Stimulated activated CD4-positive, alpha-beta T cell treated with anti-CD3 and anti-CD28 coated beads, Interleukin-4, amount 100 ng/mL, for 4 hours (primary cell): ENCODE measurements at regions not wholly inside any gene's neighbourhood (a gene's known extent, or its start where the extent isn't known, plus 50 kb on each side); places are given as distances from the start of the nearest gene placed in this dataset.
"Not testable (repeated sequence)": the region's sequence is repeated elsewhere in the genome, so short reads cannot be mapped to it uniquely, and the experiment has no call there.

Experiments
- DNase-seq, 2 experiments: peaks; one replicate each; pipeline ENCODE4 v3.0.0-alpha.2; 2020

DNA sequence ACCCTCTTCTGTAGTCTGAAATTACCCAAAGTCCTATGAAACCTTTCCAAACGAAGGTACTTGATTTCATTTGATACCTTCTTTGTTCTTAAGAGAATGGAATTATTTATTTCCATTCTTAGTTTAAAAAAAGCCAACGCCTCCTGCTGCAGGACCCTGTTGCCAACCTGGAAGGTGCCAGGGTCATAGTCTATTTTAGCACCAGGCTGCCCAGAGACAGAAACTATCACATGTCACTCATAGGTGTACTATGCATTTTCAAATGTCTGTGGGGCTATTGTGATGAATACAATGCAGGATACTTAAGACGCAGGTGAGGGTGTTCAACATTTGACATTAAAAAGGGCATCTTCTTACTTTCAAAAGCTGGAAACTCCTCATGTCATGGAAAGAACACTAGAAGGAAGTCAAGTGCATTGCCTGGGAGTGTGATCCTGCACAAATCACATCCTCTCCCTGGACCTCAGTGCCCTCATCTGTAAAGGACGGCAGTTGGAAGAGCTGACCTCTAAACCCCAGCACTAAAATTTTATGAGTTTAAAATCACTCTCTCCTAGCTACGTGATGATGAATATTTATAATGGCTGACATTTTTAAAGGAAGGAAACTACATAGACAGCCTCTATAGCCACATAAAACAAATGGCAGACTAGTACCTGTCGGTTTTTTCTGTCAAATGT, 107.3 kb upstream of the SYT6 start:
- DNase-seq = no peak

DNA sequence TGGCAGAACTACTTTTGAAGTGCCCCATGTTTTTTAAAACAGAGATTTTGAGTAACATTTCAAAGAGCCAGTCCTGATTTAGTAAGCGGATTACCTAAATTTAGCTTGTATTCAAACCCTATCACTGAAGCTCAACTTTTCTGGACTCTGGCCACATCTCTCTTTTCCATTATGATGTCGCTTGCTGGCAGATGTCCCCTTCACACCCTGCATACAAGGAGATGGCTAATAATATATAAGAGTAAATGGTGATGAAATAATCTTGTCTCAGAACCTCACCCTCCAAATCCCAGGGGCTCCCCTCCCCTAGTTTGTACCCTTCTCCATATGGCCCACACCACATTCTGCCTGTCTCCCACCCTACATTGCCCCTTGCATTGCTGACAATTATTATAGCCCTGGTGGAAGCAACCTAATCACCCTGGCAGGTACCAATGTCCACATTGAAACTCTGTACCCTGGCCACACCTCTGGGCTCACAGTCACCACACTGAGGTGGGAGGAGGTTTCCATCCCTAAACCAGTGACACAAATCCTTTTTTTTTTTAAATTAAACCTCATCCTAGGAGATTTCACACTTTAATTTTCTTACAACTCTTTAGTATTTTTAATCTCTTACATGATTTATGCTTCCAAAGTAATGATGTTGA, 106.0 kb upstream of the SYT6 start:
- no peak for DNase-seq

DNA sequence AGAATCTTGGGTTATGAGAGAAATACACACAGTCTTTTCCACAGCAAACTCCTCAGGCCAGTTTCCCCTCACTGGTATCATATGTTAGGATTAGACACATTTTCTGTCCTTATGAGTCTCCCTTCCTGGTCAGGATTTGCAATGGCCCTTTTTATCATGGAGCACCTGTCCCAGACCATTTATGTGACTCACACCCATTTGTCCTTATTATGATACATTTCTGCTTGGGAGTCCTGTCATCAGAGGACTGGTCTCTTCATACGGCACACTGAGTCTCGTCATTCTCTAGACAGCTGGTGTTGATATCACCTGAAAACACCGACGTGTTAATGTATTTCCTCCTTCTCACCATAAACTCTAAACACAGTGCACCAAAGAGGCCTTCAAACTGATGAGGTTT, 105.0 kb upstream of the SYT6 start:
- no peak for DNase-seq

DNA sequence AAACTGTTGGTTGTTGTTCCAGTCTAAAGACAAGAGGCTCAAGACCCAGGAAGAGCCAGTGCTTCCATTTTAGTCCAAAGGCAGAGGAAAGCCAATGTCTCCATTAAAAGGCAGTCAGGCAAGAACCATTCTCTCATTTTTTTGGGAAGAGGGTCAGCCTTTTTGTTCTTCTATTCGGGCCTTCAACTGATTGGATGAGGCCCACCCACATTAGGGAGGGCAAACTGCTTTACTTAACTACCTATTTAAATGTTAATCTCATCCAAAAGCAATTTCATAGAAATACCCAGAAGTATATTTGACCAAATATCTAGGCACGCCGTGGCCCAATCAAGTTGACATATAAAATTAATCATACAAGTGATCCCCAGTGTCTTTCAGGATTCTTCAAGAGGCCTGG, 104.4 kb upstream of the SYT6 start:
- no peak for DNase-seq

DNA sequence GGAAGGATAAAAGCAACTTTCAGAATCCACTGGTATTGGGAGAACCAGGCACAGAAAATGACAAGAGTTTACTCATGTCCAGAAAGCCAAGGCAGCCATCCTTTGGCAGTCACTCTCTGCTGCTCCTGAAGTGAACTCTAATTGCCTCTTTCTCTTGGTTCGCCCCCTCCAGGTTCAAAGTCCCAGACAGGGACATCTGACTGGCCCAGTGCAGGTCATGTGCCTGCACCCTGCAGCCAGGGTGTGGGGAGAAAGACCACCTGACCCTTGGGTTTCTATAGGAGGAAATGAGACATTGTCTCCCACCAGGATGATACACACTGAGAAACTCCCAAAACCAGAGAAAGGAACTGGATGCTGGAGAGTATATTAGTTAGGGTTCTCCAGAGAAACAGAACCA, 103.9 kb upstream of the SYT6 start:
- DNase-seq = no peak

DNA sequence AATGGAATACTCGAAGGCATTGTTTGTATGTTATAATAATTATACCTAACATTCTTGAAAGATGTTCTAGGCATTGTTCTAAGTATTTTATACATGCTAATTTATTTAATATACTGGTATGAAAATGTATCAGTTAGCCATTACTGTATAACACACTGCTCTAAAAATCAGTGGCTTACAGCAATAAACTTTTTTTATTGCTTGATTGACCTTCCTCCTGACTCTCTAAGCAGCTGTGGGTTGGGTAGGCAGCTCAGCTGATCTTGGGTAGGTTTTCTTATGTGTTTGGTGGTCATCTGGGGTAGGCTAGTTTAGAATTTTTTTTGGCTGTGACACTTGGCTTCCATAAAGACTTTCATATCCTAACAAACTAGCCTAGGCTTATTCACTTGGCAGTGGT, 100.2 kb upstream of the SYT6 start:
- no peak for DNase-seq

DNA sequence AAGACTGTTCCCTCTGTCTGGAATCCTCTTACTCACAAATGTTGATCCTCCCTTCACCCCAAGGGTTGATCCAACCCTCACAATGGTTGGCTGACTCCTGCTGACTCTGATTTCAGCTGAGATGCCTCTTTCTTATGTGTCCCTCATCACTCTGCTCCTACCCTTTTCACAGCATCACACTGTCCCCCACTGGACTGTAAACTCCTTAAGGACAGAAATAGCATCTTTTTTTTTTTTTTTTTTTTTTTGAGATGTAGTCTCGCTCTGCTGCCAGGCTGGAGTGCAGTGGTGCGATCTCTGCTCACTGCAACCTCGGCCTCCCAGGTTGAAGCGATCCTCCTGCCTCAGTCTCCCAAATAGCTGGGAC, 97.9 kb upstream of the SYT6 start:
- no peak for DNase-seq

DNA sequence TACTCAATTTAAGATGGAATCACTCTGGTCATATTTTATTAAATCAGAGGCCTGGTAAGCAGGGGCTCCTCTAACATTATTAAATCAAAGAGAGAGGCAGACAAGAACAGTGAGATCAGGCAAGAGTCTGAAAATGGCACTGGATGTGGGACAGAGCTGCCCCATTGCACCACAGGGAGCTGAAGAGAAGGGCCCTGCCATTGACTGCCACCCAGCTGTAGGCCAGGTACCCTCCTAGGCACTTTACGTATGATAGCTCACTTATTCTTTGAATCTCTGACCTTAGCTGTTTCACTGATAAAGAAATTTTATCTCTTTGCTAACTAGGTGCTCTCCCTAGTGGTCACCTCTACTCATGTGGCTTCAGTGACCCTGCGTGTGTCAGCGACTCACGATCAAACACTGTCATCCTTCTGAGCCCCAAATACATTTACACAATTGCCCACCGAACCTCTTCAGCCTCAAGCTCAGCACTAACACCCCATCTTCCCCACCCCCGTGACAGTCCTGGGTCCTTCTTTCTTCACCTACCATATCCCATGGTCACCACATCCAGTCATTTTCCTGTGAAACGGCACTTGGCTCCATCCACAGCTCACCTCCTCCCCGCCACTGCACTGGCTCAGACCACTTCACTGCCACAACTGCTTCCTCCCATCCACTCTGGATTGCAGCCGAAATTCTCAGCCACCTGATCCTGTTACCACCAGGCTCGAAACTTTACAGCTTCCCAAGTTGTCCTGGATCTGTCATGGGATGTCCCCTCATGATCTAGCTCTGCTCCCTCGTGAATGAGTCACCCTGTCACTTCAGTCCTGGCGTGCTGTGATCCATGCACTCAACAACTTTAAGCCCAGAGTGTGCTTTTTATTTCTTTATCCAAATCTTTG, 97.3 kb upstream of the SYT6 start:
- DNase-seq = no peak

DNA sequence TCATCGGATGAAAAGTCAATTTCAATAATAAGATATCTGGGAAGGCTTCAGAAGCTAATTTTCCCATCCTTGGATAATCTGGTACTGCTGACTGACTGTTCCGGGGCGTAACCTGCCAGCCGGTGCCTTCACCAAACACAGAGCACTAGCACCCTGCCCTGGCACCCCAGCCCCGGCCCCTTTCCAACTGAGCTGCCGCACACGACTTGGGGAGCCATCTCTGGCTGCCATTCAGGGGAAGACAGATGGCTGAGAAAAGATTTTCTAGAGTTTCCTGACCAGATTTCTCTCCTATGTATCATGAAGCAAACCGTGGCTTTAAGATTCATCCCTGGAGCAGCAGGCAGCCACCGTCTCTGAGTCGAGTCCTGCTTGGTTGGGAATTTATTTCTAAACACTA, 96.0 kb upstream of the SYT6 start:
- no peak for DNase-seq

DNA sequence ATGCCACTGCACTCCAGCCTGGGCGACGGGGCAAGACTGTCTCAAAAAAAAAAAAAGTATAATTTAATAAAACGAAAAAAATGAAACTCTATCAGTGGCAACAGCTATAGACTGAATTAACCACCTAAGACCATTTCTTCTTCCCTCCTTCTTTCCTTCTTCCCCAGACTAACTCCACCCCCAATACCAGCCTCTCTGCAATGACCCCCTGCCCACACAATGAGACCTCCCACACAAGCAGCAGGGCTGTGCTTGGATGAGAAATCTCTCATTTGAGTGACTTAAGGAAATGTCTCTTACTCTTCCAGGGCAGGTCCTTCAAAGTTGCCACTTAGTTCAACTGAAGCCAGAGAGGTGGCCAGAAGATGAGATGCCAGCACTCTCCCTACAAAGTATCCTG, 94.5 kb upstream of the SYT6 start:
- DNase-seq = no peak

DNA sequence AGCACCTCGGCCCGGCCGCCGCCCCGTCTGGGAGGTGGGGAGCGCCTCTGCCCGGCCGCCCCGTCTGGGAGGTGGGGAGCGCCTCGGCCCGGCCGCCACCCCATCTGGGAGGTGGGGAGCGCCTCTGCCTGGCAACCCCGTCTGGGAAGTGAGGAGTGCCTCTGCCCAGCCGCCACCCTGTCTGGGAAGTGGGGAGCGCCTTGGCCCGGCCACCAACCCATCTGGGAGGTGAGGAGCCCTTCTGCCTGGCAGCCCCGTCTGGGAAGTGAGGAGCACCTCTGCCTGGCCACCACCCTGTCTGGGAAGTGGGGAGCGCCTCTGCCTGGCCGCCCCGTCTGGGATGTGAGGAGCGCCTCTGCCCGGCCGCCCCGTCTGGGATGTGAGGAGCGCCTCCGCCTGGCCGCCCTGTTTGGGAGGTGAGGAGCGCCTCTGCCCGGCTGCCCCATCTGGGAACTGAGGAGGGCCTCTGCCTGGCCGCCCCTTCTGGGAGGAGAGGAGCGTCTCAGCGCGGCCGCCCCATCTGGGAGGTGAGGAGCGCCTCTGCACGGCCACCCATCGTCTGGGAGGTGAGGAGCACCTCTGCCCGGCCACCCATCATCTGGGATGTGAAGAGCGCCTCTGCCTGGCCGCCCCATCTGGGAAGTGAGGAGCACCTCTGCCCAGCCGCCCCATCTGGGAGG, 89.0 kb upstream of the SYT6 start:
- DNase-seq = not testable (repeated sequence)

DNA sequence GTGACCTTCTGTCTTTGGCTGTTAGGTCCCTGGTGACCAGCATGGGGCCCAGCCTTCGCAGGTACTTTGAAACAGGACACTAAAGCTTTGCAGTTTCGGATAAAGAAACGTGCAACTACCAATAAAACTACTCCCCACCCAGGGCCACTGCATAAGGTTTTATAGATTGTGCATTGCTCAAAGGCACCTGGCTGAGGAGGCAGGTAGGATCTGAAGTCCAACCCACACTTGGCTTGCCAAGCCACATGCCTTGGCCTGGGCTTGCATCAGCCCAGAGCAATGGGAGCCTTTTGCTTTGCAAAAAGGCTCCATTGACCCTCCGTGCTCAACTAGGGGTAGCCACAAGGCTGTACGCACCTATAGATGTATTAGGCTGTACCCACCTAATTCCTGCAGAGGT, 84.4 kb upstream of the SYT6 start:
- DNase-seq = no peak

DNA sequence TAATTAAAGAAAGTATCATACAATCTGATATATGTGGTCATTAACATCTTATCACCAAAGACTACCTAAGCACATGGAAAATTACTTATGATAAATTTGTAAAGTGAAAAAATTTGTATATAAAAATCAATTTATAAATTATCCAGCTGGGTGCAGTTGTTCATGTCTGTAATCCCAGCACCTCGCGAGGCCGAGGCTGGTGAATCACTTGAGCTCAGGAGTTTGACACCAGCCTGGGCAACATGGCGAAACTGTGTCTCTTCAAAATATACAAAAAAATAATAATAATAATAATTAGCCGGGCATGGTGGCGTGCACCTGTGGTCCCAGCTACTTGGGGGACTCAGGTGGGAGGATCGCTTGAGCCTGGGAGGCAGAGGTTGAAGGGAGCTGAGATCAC, 82.8 kb upstream of the SYT6 start:
- no peak for DNase-seq

DNA sequence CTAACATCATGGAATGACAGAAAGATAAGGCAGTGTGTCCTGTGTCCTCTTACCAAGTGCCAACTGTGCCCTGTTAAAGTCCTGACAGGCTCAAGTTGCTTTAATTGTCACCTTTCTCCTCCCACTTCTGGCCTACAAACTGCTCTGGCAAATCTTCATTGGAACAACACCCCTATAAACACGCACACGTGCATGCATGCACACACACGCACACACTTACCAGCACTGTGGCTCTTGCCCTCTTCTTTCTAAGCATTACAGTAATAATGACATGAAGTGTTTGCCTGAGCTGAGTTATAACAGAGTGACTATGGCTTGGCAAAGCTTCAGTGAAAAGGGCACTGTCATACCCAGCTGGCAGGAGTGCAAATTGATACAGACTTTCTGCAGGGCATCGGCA, 82.3 kb upstream of the SYT6 start:
- DNase-seq = no peak

DNA sequence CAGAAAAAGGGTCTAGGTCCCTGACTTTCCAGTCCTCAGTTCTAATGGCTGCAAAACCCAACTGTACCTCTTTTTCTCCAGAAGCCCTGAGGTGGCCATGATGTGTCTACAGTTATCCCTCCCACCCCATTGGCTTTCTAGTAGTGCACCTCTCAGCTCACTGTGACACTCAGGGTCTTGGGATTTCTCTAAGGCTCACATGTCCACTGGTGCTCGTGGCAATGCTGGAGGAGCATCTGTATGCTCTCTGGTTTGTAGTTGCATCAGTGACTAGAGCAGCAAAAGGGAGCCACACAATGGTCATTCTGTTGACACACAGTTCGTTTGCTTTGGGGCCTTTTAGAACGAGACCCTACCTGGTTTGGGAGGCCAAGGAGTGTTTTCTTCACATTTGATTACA, 81.6 kb upstream of the SYT6 start:
- no peak for DNase-seq

DNA sequence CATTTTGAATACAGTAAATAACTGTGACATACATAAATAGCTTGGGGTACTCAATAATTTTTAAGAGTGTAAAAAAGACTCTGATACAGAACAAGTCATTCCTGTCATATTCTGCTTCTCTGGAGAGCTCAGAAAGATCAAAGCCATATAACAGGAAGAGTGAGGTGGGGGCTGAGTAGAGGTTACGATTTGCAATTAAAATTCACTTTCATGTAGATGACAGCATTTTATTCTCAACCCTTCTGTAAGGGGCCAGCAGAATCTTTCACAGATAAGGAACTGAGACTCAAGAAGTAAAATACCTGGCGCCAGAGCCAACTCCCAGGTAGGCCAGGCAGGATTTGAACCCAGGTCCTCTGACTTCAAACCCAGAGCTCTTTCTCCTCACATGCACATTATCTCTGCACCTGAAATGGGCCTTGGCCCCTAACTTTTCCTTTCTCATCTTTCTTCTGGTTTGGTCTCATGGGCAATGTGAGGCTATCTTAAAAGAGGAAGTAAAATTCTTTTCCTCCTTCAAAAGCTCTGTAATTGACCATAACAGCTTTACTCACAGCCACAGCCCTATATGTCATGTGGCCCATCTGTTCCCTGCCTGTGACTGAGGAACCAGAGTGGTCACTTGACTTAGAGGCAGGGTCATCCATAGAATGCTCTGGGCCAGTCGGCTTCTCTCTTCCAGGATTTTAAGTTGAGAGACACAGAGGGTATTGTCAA, 80.9 kb upstream of the SYT6 start:
- DNase-seq = no peak

DNA sequence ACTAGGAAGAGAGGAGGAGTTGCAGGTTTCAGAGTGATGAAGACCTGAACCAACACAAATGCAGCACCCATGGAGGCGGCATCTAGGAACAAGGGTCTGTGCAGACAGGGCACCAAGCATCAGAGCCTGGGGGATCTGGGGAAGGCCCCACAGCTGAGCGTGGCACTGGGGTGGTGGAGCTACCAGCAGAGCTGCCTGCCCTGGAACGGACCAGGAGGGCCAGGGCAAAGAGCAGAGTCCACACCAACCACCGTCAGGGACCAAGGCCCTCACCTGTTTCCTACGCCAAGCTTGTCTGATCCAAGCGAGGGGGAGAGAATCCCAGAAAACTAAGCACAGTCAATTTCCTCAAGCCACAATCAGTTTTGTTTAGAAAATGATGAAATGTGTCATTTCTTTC, 79.0 kb upstream of the SYT6 start:
- no peak for DNase-seq

DNA sequence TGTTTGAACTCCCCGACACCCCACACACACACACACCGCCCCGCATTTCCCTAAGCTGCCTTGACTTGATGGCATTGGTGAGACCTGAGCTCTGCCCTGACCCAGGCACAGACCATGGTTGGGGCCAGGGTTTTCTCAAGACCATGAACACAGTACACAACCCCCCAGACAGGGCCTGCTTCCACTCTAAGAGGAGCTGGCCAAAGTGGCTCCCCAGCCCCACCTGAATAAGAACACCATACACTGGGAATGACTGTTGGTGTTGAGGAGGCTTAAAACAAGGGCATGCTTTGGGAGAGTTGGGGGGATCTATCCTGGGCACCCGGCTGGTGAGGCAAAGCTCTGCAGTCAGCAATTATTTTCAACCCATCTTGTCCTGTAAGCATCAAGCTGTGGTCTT, 77.6 kb upstream of the SYT6 start:
- no peak for DNase-seq

DNA sequence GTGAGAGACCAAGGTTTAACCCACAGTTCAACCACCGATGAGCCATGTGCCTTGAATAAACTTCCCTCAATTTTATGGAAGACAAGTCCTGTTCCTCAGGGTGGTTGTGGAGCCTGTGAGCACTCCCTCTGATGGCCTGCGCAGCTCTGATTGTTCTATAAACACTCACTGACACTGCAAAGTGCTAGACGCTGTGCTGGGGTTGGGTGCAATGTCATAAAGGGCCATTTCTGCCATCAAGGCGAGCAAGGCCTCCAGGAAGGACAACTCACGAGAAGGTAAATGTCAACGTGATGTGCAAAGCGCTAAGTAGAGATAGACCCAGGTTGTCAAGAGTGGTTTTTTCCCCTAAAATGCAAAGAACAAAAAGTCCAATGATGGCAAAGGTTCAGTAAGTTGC, 75.7 kb upstream of the SYT6 start:
- DNase-seq = no peak

DNA sequence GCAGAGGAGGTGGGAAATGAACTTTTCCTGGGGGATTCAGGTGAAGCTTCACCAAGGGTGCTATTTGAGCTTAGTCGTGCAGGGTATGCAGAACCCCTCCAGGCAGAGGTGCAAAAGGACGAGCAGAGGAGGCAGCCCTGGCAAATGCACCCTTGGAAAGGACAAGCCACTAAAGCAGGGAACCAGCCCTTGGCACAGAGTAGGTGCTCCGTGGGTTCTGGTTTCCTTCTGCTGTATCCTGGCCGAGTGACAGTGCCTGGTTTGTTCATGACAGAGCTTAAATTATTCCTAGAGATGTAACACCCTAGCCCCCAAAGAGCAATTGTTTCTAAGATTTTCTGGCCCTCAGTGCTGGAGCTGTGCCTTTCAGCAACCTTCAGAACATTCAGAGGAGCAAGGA, 73.4 kb upstream of the SYT6 start:
- DNase-seq = no peak

DNA sequence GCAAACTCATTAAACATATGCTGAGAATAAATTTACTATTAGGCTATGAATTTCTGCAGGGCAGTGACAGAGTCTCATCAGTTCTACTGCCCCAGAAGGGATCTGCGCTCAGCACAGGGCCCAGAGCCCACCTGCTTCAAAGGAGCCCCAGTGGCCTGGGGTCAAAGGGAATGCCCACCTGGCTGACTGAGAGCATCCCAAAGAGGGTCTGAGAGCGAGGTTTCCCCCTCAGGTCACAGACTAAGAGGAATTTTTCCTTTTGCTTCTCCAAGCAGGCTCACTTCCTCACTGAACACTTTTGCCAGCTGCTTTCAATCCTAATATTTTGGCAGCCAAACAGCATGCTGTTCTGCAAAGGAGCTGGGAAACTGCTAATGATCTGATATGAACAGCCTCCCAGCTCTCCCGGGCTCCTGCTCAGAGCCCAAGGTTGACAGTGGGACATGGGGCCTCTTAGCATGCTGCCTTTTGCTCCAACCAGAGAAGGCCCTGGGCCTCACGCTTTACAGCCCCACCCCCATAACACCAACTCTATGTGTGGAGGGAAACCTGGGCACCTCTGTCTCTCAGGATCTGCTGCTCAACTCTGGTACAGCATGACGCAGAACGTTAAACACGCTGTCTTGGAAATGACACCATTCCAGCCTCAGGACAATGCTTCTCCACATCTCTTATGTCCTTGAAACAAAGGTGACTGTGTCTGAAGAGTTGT, 70.7 kb upstream of the SYT6 start:
- DNase-seq = no peak

DNA sequence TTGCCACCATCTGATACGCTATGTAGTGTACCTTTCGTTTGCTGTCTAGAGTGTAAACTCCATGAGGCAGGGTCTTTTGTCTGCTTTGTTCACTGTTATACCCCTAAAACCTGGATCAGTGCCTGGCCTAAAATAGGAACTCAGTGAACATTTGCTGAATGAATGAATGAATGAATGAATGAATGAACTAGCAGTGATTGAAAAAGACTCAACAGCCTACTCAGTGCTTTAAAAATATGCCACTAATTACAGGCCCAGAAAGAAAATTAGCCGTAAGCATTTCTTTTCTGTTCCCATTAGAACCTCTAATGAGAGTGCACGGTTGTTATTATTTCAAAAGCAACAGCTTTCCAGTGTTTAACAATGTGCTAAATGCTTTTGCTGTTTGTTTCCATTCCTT, 69.3 kb upstream of the SYT6 start:
- no peak for DNase-seq
